RPMI8226 (cell line): ENCODE measurements at regions not wholly inside any gene's neighbourhood (a gene's known extent, or its start where the extent isn't known, plus 50 kb on each side); places are given as distances from the start of the nearest gene placed in this dataset.

ENCODE experiments used
- DNase-seq: peaks from one replicate; pipeline ENCODE4 v3.0.0-alpha.2; 2015

GRCh38 chr16:87244636-87245197 is 72.5 kb downstream of the C16orf95 start:
- DNase-seq = no peak

- no peak for DNase-seq
Observed at GRCh38 chr16:87245511-87245910, 71.7 kb downstream of the C16orf95 start.

- DNase-seq = no peak
Observed at GRCh38 chr16:87246269-87247065, 70.7 kb downstream of the C16orf95 start.

GRCh38 chr16:87248714-87249113 is 68.5 kb downstream of the C16orf95 start:
- DNase-seq = no peak

GRCh38 chr16:87249425-87249824 is 67.8 kb downstream of the C16orf95 start:
- no peak for DNase-seq

- no peak for DNase-seq
Observed at GRCh38 chr16:87250431-87250960, 66.7 kb downstream of the C16orf95 start.

- no peak for DNase-seq
Observed at GRCh38 chr16:87252269-87252970, 64.8 kb downstream of the C16orf95 start.
